HG02759 (cell line): ENCODE measurements at regions not wholly inside any gene's neighbourhood (a gene's known extent, or its start where the extent isn't known, plus 50 kb on each side); places are given as distances from the start of the nearest gene placed in this dataset.
A peak's percentile ranks its signal among the peaks of the same experiment; 100 is the strongest.
"Not testable (repeated sequence)": the region's sequence is repeated elsewhere in the genome, so short reads cannot be mapped to it uniquely, and the experiment has no call there.

Experiments
- ATAC-seq: cut with Tn5 transposase; IDR thresholded peaks from one replicate; pipeline ENCODE4 v1.9.1; 2021; ENCODE audit warnings: mild to moderate bottlenecking, moderate library complexity; ENCODE audit not compliant: unreplicated experiment

DNA sequence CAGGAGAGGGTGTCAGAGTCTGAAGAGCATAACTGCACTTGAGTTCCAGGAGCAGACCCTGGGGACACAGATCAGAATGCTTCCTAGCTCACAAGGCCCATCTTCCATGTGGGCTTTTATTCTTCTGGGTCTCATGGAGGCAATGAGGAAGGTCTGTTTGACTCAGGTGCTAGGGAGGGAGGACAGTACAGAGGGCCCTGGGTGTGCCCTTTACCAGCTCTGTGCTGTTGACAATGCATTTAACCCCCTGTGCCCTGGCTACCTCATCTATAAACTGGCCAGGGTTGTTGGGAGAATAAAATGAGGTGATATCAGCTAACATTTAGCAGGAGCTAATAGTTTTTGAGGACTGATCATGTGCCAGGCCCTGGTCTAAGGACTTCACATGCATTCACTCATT, 318.0 kb downstream of the DMAC1 start:
- no peak for ATAC-seq

DNA sequence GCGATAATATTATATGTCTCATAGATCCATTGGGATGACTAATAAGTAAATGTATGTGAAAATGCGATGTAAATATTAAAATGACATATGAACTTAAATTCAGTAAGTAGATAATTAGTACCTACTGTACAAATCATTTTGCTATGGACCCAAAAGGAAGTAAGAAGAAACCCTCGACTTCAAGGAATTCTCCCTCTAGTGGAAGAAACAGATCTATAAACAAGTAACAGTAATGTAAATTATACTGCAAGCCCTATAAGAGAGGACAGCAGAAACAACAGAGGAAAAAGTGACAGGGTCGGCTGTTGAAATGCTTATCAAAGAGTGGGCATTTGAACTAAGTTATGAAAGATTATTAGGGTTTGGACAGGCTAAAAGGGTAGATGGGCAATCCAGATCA, 320.3 kb downstream of the DMAC1 start:
- no peak for ATAC-seq

DNA sequence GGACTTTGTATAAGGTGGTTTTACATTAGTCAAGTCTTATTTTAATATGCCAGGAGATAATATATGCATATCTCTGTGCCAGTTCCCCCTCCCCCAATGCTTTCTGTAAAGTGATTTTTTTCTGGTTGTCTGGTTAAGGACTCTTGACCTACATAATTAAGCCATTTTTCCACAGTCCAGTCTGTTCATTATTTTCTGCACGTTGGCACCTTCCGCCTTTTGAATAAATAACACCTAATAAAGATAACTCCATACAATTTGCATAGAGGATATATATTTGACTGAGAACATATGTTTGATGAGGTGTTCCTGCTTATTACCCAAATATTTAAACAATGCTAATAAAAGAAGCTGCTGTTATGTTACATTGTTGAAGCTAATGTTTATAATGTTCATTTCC, 320.9 kb downstream of the DMAC1 start:
- ATAC-seq = no peak

DNA sequence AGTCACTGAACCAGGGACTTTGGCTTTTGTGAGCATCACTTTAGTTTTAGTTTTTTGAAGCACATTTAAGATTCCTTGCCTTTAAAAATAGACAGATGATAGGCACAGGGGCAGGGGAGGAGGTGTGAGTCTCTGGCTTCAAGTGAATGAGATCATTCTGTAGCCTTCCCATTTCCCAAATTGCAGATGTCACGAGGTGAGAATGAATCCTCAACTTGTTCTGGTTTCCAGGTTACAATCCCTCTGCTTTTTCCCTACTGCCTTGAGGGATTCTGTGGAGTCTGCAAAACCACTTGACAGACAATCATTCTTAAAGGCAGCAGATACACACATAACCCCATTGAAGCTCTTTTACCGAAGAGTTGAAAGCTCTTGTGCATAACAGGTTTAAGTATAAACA, 332.4 kb downstream of the DMAC1 start:
- no peak for ATAC-seq

DNA sequence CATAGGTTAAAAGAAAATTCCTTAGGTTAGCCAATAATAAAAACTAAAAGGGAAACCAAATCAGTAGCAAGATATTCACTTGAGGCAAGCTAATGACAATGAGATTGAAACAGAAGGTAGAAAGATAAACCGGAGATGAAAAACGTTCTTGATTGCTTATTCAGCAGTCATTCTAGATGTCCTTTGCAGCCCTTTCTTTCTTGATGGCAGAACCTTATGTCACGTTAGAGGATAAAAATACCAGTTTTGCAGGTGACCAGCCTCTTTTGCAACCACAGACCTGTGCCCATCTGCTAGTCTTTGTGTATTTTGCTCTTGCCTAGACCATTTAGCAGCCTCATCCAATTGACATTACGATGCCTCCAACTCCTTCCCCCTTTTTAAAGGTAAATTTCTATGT, 337.8 kb downstream of the DMAC1 start:
- no peak for ATAC-seq

DNA sequence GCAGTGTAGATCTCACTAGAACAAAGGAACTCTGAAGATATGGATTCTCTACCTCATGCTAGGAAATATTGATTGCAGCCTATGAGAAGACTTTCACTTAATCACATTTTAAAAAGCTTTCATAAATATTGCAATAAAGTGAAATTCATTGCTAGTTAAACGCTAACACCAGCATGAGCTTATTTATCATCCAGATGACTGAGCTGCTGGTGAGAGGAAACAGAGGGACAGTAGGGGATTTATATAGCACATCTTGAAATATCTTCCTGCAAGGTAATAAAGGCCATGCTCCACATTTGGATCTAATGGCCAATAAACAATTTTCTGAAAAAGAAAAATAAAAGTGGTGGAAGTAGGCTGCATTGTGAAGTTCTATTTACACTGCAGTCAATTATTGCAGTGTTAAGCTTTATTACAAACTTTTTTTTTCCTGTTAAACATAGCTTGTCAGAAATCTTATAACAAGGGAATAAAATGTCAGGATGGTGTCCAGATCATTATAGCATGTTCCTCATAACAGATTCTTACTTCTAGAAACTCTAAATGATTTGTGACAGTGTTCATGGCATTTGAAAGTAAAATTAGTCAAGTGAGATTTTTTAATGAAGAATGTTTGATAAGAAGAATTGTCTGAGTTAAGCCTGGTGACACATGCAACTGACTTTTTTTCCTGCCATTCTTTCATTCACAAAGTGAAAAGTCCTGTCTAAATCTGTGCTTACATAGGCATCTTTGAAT, 342.6 kb downstream of the DMAC1 start:
- ATAC-seq = no peak

DNA sequence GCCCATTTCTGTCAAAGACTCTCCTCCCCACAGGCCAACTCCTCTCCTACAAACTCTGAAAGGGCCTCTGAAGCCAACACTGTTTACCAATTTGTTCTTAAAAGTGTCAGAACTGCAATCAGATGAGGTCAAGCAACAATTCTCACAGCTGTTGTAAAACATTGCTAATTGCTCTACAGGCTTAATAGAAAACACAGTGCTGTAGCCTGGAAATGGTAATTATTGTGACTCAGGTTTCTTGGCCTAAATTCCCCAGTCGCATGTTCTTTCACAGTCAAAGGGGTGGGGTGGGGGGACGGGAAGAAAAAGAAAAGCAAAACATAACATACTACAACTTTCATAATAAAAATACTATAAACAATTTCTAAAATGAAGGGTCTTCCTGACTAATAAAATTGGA, 343.2 kb downstream of the DMAC1 start:
- ATAC-seq = no peak

DNA sequence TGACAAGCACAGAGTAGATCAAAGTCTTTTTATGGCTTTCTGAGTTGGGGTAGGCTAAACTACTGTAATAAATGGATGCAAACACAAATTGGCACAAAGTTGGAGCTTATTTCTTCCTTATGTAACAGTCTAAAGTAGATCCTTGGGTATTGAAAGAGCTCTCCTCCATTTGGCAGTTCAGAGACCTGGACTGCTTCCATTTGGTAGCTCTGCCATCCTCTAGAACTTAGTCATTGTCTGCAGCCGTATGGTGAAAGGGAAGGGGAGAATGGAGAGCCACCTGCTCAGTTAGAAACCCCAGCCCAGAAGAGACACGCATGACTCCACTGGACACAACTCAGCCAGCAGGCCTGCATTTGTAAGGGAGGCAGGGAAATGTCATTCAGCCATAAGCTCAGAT, 345.0 kb downstream of the DMAC1 start:
- ATAC-seq = no peak

DNA sequence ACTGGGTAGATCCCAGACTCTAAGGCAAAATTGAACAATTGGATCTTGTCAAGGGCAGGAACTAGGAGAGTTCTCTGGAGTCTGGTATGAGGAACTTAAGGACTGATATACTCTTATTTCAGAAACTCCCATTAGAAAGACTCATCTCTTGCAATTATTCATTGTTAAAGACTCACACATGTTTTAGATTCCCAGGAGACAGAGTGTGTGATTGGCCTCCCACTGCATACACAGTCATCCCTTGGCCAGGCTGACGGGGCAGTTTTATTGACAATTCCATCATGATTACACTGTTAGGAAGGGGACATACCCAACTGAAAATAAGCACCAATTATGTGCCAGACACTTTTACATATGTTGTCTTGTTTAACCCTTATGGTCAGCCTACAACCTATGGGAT, 347.2 kb downstream of the DMAC1 start:
- no peak for ATAC-seq

DNA sequence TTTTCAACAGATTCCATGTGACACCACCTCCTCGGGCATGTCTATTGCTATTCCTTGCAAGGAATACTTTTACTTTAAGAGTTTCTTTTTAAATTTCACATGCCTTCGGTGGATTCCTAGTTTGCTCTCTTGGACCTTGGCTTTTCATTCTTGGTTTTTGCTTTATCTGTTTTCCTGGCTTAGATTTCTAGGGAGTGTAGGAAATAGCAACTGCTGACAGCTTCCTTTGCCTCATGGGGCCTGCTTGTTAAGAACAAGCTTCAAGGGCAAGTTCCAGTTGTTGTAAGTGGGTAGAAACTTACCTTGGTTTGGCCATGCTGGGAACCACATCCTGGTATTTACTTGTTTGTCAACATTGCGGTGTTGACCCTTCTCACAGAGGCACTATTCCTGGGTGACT, 348.5 kb downstream of the DMAC1 start:
- ATAC-seq = no peak

DNA sequence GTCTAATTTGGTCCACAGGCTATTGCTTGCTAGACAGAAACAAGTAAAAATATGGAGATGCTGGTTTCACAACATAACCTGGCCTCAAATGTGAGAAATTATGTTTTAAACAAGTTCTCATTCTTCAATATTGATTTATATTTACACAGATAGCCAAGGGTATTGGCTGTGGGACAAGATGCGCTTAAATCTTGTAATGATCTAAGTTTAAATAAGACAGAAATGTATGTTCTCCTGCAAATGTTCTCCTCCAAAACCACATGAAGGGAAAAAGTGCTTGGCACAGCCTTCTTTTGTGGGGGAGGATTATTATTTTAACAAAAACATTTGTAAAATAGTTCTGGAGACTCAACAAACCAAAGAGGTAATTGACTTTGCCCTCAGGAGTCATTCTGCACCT, 356.0 kb downstream of the DMAC1 start:
- ATAC-seq = no peak

DNA sequence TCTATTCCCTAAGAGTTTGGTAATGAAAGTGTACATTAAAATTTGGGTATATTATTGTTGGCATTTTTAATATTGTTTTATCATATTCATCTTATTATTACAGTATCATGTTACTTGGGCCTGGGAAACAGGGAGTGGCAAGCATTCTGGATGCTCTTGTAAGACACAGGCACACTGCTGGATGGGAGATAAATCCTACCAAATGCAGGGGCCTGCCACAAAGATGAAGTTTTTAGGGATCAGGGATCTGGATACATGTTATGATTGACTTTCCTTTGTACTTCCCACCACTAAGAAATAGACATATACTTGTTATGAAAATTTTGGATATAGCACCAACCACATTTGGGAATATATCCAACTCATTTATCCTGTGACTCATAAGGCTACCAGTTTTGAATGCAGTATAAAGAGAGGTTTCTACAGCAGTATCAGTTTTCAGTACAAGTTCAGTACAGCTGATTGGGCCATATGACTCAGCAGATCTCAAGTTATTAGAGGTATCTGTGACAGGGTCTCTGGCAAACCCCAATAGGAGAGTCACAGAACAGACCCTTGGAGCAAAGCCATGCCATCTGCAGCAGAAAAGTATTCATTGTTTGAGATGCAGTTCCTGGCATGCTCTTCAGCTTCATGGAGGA, 360.1 kb downstream of the DMAC1 start:
- no peak for ATAC-seq

DNA sequence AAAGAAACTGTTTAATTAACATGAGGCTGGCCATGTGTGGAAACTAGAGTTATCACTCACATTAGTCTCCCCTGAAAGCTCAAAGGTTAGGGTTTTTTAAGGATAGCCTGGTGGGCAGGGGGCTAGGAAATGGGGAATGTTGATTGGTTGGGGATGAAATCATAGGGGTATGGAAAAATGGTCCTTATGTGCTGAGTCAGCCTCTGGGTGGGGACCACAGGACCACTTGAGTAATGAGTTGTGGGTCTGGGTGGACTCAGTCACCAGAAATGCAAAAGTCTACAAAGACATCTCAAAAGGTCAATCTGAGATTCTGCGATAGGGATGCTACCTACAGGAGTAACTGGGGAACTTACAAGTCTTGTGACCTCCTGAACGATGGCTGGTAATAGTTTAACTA, 362.8 kb downstream of the DMAC1 start:
- ATAC-seq = no peak

DNA sequence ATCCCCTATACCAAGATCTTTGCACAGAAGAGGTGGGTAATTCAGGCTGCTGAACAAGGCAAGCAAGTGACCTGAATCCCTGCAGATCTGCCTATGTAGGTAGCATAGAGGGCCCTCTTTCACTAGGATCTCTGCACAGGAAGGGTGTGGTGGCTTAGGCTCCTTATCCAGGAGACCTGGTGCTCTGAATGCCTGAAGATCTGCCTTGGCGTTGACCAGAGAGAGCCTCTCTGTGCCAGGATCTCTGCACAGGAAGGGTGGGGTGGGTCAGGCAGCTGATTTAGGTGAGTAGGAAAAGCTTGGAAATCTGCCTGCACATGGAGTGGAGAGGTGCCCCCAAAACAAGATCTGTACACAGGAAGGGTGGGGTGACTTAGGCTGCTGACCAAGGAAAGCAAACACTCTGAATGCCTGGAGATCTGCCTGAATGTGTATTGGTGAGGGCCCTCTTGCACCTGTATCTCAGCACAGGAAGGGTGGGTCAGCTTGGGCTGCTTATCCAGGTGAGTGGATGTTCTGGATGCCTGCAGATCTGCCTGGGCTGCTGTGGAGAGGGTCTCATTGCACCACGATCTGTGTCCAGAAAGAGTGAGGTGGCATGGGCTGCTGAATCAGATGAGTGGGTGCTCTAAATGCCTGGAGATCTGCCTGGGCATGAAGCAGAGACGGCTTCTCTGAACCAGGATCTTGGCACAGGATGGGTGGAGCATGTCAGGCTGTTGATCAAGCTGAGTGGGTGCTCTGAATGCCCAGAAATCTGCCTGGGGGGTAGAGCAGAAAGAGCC, 365.9 kb downstream of the DMAC1 start:
- no peak for ATAC-seq

DNA sequence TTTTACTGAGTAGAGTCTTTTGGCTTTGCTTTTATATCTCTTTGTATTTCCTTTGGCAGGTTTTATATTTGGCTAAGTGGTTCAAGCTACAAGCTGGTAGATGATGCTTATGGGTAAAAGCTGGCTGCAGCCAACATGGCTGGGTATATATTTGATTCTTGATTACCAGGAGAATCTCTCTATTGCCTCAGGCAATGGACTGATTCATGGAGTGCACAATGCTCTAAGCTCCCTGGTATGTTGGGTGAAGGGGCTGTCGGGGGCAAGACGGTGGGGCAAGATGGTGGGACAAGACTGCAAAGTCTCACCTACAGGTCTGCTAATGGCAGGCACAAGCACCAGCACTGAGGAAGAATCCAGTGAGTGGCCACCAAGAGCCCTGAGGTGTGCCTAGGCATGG, 366.6 kb downstream of the DMAC1 start:
- no peak for ATAC-seq

DNA sequence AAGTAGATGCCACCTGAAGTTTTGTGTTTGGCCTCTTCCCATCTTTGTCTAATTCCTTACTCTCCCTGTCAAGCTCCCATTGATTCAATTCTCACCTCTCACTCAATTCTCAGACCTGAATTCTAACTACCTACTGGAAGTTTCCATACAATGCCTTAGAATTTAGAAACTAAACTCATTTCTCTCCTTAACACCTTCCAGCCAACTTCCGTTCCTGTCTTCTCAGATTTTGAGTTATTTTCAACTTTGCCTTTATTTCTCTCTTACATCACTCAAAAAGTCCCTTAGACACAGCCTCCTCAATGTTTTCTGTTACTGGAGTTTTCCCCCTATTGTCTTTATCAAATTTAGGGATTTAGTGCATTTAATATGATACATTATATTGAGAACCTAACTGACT, 382.2 kb downstream of the DMAC1 start:
- ATAC-seq = not testable (repeated sequence)

DNA sequence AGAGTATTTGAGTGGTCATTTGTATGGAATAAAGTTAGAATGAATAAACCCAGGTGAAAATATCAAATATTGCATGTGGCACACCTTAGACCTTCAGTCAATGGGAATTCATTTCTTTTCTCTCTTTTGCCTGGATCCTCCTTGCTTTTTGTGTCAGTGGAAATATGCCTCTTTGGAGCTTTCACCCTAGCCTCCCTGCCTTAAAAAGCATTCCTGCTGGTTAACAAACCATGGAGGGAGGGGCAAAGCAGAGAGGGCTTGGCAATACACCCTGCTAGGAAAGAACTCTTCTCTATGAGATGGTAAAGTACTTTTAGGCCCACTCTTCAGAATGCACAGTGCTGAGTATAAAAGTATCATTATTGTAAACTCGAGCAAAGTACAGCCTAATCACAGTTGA, 383.7 kb downstream of the DMAC1 start:
- ATAC-seq = no peak

DNA sequence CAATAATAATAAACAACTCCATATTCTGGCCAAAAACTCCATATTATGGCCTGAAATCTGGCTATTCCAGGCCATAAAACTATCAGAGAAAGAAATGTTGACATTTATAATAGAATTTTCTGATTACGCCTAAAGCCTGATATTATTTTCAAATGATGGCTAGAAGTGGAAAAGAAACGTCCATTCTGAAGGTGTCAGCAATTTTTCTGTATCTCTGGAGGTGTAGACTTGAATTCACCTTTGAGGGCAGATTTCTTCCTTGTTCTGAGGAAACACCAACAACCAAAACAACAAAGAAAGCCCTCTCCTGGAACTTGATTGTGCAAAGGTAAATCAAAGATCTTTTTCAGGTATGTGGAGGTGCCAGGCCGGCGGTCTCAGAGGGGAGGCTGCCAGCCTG, 390.7 kb downstream of the DMAC1 start:
- no peak for ATAC-seq

DNA sequence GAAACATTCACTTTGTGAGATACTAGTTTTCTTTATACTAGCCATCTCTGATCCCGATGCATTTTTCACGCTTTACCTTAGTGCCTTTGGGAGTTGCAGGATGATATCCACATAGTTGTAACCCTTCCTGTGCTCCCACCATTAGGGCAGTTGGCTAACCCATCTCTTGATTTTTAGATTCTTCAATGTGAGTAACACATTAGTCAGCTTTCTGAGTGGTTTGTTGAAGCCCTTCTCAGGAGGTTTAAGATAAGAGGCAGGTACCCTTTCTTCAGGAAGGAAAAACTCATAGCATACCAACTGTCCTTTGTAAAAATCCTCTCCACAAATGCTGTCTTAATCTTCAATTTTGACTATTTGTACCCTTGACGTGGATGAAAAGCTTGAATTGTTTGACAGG, 392.3 kb downstream of the DMAC1 start:
- ATAC-seq = no peak

DNA sequence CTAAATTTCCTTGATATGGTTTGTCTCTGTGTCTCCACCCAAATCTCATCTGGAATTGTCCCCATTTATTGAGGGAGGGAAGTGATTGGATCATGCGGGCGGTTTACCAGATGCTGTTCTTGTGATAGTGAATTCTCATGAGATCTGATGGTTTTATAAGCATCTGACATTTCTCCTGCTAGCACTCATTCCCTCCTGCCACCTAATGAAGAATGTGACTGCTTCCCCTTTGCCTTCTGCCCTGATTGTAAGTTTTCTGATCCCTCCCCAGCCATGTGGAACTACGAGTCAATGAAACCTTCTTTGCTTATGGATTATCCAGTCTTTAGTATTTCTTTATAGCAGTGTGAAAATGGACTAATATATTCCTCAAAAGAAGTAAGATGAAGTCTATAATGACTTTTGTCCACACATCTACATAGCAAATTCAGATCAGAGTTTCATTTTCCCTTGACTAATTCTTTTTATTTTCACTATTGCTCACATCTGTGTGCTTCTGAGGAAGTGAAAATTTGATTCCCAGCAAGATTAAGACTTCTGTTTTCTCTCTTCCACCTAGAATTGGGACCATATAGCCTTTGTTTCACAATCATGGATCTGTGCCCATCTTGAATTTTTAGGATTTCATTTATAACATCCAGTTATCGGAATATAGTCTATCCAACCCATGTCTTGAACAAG, 393.5 kb downstream of the DMAC1 start:
- ATAC-seq = peak; percentile 76

DNA sequence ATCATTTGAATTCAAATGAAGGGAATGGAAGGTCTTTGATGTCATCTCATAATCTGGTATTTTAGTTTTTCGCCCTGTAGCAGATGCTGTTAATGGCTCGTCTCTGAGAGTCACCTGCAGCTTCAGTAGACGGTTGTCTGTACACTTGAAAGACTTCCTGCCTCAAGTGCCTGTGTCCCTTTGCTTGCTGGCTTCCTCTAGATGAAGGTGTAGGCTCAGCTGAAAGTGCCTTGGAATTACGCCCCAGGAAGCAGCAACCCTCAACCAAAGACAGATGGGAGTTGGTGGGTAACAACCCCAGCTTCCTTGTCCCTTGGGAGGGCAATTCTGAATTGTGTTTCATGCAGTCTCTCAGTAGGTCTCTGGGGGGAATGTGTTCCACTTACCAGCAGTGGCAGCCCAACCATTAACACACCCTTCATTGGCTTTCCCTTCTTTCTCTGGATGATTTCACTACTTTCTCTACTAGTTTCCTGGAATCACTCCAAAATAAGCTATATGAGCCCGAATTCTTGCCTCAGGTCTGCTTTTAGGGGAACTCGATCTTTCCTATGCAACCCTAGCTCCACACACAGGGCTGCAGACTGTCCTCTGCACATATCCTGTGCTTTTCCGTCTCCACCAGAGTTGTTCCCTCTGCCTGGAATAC, 395.6 kb downstream of the DMAC1 start:
- ATAC-seq = no peak
